NB4 (cell line): ENCODE measurements at regions not wholly inside any gene's neighbourhood (a gene's known extent, or its start where the extent isn't known, plus 50 kb on each side); places are given as distances from the start of the nearest gene placed in this dataset.

Experiments
- DNase-seq: peaks from one replicate; pipeline ENCODE4 v3.0.0; 2010; ENCODE audit warnings: low read depth
- H3K4me3 ChIP-seq: one replicate; pipeline ENCODE4 v1.5.1; 2011; ENCODE audit warnings: mild to moderate bottlenecking, low read depth, low read length, moderate library complexity
- CTCF ChIP-seq: IDR thresholded peaks from one replicate; pipeline ENCODE4 v1.5.1; 2012; ENCODE audit warnings: low read depth, low read length
- MAX ChIP-seq: IDR thresholded peaks from 2 replicates; pipeline ENCODE4 v1.6.1; 2011; ENCODE audit warnings: low read depth, low read length
- MYC ChIP-seq: IDR thresholded peaks from 2 replicates; pipeline ENCODE4 v1.6.1; 2011; ENCODE audit warnings: low read depth, low read length
- POLR2A ChIP-seq: IDR thresholded peaks from 2 replicates; pipeline ENCODE4 v1.6.1; 2011; ENCODE audit warnings: mild to moderate bottlenecking; ENCODE audit not compliant: insufficient read length; ENCODE audit errors: extremely low read depth

GRCh38 chr7:127530148-127530547, 55.2 kb downstream of the GCC1 start:
- DNase-seq, result no peak
- H3K4me3 ChIP-seq, result no peak overlapping the region
- TF ChIP-seq CTCF, result no peak
- TF ChIP-seq MAX, result no peak
- TF ChIP-seq MYC, result no peak
- TF ChIP-seq POLR2A, result no peak

GRCh38 chr7:127527561-127527960, 57.8 kb downstream of the GCC1 start:
- no peak for DNase-seq
- TF ChIP-seq CTCF (no peak), MYC (no peak), POLR2A (no peak), MAX (no peak)
- H3K4me3 ChIP-seq, result no peak overlapping the region

GRCh38 chr7:127525866-127526480, 59.4 kb downstream of the GCC1 start:
- H3K4me3 ChIP-seq, result no peak overlapping the region
- DNase-seq, result no peak
- TF ChIP-seq MAX, result no peak
- TF ChIP-seq CTCF, result no peak
- no peak for TF ChIP-seq POLR2A
- no peak for TF ChIP-seq MYC

- H3K4me3 ChIP-seq, result no peak overlapping the region
- TF ChIP-seq POLR2A, result no peak
- TF ChIP-seq CTCF, result no peak
- TF ChIP-seq MYC, result no peak
- TF ChIP-seq MAX, result no peak
- no peak for DNase-seq
These were observed 69.1 kb downstream of the GCC1 start for GRCh38 chr7:127516320-127516719.

GRCh38 chr7:127514499-127514898, 70.9 kb downstream of the GCC1 start:
- peak; percentile 54 for DNase-seq
- peak; percentile 41 for TF ChIP-seq CTCF
- no peak for TF ChIP-seq POLR2A
- no peak overlapping the region for H3K4me3 ChIP-seq

GRCh38 chr7:127513311-127513710, 72.1 kb downstream of the GCC1 start:
- no peak for TF ChIP-seq MYC
- DNase-seq, result no peak
- no peak overlapping the region for H3K4me3 ChIP-seq

- DNase-seq, result no peak
- TF ChIP-seq POLR2A, result no peak
- TF ChIP-seq MYC, result no peak
- TF ChIP-seq MAX, result no peak
- TF ChIP-seq CTCF, result no peak
- no peak overlapping the region for H3K4me3 ChIP-seq
These were observed 72.7 kb downstream of the GCC1 start for GRCh38 chr7:127512663-127513062.
